ENCODE measurements at regions not wholly inside any gene's neighbourhood (a gene's known extent, or its start where the extent isn't known, plus 50 kb on each side); places are given as distances from the start of the nearest gene placed in this dataset.

GRCh38 chr14:98743536-98743935 is 528.5 kb downstream of the BCL11B start:
- TF ChIP-seq CTCF (IDR thresholded peaks at IDR 0.05) (no peak), POLR2A (IDR thresholded peaks at IDR 0.05) (no peak), EP300 (IDR thresholded peaks at IDR 0.05) (no peak), POLR2AphosphoS5 (IDR thresholded peaks at IDR 0.05) (no peak)
